ENCODE measurements at regions not wholly inside any gene's neighbourhood (a gene's known extent, or its start where the extent isn't known, plus 50 kb on each side); places are given as distances from the start of the nearest gene placed in this dataset.

DNA sequence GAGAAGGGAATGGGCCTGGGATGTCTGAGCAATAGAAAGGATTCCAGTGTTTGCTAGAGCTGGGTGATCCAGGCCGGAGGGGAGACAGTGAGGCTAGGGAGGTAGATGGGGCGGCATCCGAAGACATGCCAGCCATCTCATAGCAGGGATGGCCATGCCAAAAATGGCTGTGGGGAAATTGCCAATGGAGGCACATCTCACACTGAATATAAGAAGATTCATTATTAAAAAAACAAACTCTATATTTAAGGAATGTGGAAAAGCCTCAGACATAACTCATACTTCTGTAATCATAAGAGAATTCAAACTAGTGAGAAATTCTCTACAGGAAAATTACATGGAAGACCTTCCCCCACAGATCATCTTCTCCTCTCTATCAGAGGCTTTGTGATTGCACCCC, 289.2 kb downstream of the FGF9 start:
- no peak for DNase-seq (ENCODE audit: low read depth, low spot score)

DNA sequence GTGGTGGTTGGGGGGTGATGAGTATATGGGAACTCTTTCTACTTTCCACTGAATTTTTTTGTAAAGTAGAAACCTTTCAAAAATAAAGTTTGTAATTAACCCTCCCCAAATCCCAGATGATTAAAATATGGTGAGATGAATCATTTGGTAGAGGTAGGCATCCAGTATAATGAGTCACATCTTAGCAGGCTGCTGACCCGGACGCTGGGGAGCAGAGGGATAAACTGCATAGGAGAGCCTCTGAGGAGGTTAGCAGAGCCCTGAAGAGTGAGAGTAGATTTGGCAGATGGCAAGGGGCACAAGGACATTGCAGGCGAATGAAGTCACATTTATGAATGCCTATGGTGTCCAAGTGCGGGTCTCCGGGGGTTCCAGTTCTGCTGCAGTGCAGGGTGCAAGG, 293.8 kb downstream of the FGF9 start:
- no peak for DNase-seq (ENCODE audit: low read depth, low spot score)

GRCh38 chr13:21965095-21965494, 294.2 kb downstream of the FGF9 start:
- no peak for DNase-seq (ENCODE audit: low read depth, low spot score)

DNA sequence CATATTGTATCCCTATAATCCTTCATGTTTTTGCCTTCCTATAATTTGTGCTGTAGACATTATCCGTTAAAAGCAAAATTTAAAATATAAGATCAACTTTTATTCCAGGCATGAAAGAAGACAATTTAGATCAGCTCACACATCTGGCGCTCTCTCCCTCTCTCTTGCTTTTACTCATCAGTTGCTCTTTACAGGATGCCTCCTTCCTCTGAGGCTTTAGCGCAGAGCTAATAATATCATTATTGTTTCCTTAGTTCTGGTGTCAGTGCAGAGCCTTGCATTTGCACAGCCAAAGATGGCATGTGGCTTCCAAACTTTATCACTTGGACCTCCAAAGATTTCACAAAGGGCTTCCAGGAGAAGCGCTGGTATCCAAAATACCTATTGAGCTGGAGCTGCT, 295.1 kb downstream of the FGF9 start:
- DNase-seq (ENCODE audit: low read depth, low spot score), result no peak

DNA sequence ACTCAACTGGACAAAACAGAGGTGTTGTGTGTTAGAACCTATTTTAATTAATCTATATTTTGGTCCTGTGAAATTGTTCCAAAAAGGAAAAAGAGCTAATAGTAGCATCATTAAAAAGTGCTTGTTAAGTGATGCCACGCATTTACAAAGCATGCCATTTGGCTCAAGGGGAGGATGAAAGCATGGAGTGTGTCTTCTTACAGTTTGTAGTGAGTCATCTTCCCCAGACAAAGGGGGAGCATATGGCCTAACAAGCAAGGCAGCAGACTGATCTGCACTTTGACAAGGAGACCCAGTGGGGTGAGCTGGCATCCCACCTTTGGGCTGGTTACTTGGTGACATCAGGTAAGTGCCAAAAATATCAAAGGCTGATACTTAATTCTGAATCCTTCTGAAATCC, 297.0 kb downstream of the FGF9 start:
- no peak for DNase-seq (ENCODE audit: low read depth, low spot score)

GRCh38 chr13:21970172-21970571, 299.3 kb downstream of the FGF9 start:
- DNase-seq (ENCODE audit: low read depth, low spot score), result no peak

- no peak for DNase-seq (ENCODE audit: low read depth, low spot score)
Observed at GRCh38 chr13:21970918-21971317, 300.0 kb downstream of the FGF9 start.

- DNase-seq (ENCODE audit: low read depth, low spot score), result no peak
Observed at GRCh38 chr13:21971662-21972621, 301.1 kb downstream of the FGF9 start.

GRCh38 chr13:21973437-21974125, 302.7 kb downstream of the FGF9 start:
- no peak for DNase-seq (ENCODE audit: low read depth, low spot score)

DNA sequence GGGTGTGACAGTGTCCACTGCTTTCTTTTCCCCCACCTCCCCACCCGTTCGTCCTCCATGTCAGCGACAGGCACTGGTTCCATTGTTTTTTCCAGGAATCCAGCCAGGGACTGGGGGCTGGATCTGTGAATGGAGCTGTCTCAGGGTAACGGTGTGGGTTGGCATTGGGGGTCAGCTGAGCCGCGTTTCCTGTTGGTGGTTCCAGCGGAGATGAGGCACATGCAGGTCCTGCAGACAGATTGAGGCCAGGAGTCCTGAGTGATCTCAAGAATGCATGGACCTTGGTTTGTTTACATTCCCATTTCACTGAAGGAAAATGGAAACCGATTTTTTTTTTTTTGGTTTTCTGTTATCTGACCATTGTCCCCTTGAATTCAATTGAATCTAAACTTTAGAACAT, 303.9 kb downstream of the FGF9 start:
- DNase-seq (ENCODE audit: low read depth, low spot score), result no peak

- DNase-seq (ENCODE audit: low read depth, low spot score), result no peak
Observed at GRCh38 chr13:21976159-21976558, 305.3 kb downstream of the FGF9 start.

DNA sequence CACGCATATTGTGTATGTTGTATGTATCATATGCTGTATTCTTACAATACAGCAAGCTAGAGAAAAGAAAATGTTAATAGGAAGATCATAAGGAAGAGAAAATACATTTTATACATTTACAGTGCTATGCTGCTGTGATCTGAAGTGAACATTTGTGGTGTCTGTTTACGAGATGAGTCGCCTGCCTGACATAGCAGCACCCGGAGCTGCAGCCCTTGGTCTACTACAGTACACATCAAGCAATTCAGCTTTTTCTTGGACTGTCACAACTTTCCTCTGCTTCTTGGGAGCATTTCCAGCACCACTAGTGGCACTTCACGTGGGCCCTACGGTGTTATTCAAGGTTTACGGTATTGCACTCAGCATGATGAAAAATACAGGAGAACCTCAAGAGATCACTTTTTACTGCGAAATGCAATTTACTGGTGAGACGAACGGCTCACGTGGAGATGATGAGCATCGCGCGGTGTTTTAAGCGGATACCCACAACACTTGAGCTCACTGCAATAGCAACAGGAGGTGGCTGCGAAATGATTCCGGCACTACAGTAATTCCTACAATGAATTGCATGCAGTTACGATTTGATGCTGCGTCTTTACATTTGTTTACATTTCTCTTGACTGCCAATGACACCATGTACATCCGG, 308.4 kb downstream of the FGF9 start:
- DNase-seq (ENCODE audit: low read depth, low spot score), result no peak

DNA sequence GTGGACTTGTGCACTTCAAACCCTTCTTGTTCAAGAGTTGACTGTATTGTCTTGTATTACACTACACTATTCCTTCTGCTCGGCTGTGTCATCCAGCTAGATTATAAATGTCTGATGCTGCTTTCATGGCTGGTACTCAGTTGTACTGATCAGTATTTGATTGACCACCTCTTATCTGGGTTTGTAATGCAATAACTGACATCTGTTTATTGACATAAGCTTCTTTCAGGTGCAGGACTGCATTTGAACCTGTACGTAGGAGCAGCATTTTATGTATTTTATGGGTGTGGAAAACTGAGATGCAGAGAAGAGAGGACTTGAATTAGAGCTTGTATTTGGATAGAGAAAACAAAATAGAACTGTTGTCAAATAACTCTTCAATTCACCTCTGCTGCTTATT, 309.2 kb downstream of the FGF9 start:
- no peak for DNase-seq (ENCODE audit: low read depth, low spot score)

GRCh38 chr13:21984156-21984555, 313.3 kb downstream of the FGF9 start:
- DNase-seq (ENCODE audit: low read depth, low spot score), result no peak

GRCh38 chr13:21986602-21987001, 315.7 kb downstream of the FGF9 start:
- DNase-seq (ENCODE audit: low read depth, low spot score), result no peak

GRCh38 chr13:21987793-21988192, 316.9 kb downstream of the FGF9 start:
- DNase-seq (ENCODE audit: low read depth, low spot score), result no peak

DNA sequence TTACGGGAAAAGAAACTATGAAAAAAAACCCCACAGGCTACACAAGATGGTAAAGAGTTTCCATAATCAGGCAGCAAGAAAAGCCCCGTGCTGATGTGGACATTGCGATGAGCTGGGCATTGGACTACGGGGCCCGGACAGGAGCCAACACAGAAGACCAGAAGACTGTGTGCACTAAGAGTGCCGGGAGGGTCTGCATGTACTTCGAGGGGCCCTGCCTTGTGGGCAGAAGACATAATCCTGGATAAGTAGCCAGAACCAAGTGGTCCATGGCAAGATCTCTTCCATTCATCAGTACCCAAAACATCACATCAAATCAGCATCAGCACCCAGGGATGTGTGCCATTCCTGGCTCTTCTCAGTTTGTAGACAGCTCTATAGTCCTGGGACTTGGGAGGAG, 317.8 kb downstream of the FGF9 start:
- no peak for DNase-seq (ENCODE audit: low read depth, low spot score)

GRCh38 chr13:21996049-21996448, 325.2 kb downstream of the FGF9 start:
- no peak for DNase-seq (ENCODE audit: low read depth, low spot score)

GRCh38 chr13:21997726-21998125, 326.9 kb downstream of the FGF9 start:
- DNase-seq (ENCODE audit: low read depth, low spot score), result no peak

DNA sequence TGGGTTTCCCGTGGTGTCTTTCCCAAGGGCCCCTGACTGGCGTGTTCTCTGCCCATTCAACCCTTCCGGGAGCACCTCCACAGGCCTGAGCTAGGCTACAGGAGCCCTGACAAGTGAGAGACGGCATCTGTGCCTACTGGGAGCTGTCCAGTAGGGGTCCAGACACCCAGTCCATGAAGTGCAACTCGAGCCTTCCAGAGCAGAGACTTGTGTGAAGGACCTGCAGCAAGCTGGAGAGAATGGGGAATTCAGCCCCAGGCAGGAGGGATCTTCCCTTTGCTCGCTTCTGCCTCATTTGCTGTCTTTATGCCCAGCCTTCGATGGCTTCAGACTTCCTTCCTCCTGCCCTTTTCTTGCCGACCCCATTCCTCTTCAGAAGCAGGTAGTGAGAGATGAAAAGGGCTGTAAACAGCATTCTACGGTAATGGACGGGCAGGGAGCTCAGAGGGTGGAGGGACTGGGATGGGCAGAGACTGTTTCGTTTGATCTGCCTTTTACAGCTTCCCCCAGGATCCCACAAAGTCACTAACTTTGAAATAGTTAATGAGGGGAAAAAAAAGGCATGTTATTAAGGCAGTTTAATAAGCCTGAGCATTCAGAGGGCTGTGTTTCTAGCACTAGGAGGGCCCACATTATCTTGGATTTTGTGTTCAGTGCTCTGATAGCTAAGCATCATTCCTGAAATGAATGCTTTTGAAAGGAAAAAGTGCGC, 327.6 kb downstream of the FGF9 start:
- no peak for DNase-seq (ENCODE audit: low read depth, low spot score)

DNA sequence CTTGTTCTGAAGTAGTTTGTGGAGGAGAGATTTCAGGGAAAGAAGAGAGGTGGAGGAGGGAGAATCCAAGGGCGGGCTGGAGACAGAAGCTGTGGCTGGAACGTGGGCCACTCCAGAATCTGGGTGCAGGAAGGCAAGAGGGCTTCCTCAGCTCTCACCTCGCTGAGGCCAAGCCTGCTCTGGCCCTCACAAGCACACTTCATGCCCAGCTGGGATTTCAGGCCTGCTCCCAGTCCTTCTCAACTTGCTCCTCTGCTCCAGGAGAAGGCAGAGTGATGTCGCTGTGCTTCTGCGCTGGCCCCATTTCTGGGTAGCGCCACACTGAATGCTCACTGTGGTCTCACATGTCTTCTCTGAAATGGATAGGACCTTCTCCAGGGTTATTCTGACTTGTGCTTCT, 328.8 kb downstream of the FGF9 start:
- no peak for DNase-seq (ENCODE audit: low read depth, low spot score)

- DNase-seq (ENCODE audit: low read depth, low spot score), result no peak
Observed at GRCh38 chr13:22000191-22000590, 329.3 kb downstream of the FGF9 start.

Data from pulmonary artery endothelial cell (primary cell).